HG03135 (cell line): ENCODE measurements at regions not wholly inside any gene's neighbourhood (a gene's known extent, or its start where the extent isn't known, plus 50 kb on each side); places are given as distances from the start of the nearest gene placed in this dataset.
"Not testable (repeated sequence)": the region's sequence is repeated elsewhere in the genome, so short reads cannot be mapped to it uniquely, and the experiment has no call there.

Source experiments
- ATAC-seq: cut with Tn5 transposase; IDR thresholded peaks from one replicate; pipeline ENCODE4 v1.9.1; 2021; ENCODE audit warnings: mild to moderate bottlenecking, moderate library complexity; ENCODE audit not compliant: unreplicated experiment

DNA sequence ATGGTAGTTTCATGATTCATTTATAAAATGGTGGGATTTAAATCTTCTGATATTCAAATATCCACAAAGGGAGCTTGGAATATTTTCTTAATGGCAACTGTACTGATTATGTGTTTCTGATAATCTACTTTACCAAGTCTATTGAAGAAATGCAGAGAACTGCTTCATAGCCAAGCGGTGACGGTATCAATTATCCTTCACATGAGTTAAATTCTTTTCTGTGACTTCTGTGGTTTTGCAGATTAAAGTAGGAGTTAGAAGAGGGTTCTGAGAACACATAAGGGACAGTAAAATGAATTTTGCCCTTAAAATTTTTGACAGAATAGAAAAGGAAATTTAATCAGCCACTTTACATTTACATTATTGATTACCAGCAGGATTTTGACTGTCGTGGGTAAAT lies 563.2 kb downstream of the GBE1 start:
- no peak for ATAC-seq

DNA sequence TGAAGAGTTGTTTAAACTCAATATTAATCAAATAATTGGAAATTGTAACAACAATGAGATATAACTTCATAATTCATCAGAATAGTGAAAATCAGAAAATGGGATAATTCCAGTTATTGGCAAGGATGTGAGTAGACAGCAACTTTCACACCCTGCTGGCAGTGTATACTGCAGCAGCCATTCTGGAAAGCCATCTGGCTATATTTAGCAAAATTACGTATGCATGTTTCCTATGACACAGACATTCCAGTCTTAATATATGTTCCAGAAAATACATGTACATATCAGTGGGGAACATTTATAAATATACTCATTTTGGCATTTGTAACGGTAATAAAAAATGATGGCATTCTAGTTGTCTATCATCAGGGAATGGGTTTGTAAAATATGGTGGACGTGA lies 564.1 kb downstream of the GBE1 start:
- no peak for ATAC-seq

GRCh38 chr3:81195478-81195877 lies 566.0 kb downstream of the GBE1 start:
- no peak for ATAC-seq

DNA sequence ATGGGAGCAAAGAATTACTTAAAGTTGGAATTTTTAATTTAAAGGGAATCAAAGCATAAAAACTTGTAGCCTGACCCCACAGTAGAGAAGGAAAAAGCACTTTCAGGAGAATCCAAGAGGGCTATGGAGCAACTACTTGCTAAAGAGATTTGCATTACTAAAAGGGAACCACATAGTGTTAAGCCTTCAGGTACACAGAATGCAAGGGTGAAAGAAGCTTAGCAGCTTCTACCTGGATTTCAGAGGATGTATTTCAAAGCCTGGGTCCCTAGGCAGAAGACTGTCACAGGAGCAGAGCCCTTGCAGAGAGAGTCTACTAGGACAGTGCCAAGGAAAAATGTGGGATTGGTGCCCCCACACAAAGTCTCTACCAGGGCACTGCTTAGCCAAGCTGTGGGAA lies 575.0 kb downstream of the GBE1 start:
- no peak for ATAC-seq

DNA sequence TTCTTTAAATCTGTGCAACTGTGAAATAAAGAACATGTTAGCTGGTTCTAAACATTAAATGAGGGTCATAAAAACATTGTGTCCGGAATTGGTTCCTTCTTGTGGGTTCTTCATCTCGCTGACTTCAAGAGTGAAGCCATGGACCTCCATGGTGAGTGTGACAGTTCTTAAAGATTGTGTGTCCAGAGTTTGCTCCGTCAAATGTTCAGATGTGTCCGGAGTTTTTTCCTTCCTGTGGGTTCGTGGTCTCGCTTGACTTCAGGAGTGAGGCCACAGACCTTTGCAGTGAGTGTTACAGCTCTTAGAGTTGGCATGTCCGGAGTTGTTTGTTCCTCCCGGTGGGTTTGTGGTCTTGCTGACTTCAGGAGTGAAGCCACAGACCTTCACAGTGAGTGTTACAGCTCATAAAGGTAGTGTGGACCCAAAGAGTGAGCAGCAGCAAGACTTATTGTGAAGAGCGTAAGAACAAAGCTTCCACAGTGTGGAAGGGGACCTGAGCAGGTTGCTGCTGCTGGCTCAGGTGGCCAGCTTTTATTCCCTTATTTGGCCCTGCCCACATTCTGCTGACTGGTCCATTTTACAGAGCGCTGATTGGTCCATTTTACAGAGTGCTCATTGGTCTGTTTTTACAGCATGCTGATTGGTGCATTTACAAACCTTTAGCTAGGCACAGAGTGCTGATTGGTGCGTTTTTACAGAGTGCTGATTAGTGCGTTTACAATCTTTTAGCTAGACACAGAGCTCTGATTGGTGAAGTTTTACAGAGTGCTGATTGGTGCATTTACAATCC lies 579.2 kb downstream of the GBE1 start:
- not testable (repeated sequence) for ATAC-seq

DNA sequence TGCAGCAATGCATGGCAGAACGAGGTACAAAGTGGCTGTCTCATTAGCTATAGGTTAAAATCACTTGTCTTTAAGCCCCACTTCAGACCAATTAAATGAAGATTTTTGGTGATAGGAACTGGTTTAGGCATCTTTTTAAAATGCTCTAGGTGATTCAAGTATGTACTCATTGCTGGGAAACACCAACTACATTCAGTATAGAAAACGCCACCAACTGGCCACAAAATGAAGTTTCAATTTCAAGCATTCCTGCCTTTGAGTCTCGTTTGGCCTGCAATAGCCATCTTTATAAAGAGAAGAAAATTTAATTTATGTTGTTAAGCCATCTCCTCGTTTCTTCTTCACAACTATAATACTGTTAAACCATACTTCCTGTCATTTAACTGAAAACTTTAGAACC lies 587.9 kb downstream of the GBE1 start:
- ATAC-seq = no peak

- ATAC-seq = no peak
These were observed 591.1 kb downstream of the GBE1 start for GRCh38 chr3:81170298-81170697.

GRCh38 chr3:81164806-81165205 lies 596.6 kb downstream of the GBE1 start:
- no peak for ATAC-seq

DNA sequence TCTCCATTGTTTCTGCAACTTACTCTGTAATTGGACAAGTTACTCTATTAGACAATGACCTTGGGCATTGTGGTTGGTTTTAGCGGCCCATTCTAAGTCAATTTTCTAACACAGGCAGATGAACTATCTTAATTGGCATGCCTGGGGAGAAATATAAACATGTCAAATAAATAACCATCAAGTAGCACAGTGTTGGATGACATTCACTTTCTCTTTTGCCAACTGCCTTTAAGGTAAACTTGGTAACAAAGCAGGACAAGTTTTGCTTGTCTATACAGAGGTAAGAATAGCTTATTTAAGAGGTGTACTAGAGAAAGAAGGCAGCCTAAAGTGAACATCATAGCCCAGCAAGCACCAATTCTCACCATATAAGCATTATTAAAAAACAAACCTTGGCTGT lies 599.6 kb downstream of the GBE1 start:
- ATAC-seq = no peak

- ATAC-seq = no peak
These were observed 600.3 kb downstream of the GBE1 start for GRCh38 chr3:81161100-81161499.

DNA sequence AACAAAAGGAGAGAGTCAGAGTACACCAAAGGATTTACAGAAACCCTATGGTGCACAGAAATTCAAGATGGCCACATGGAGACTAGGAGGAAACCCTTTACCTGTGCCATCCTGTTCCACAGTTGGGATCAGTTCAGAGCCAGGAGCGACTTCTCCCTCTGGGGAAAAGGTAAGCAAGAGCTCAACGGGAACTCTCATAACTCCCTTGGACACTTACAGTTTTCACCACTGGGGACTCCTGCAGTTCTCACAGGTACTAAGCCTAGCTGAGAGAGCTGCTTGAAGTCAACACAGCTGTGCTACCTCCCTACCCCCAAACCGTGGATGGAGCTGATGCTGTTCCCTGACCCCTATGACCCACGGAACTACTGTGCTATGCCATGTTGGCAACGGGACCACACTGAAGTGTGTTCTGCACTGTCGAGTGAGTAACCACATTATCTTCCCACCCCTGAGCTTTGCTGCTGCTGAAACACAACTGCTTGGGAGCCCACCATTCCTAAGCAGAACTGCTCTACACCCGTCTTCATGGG lies 606.8 kb downstream of the GBE1 start:
- no peak for ATAC-seq

DNA sequence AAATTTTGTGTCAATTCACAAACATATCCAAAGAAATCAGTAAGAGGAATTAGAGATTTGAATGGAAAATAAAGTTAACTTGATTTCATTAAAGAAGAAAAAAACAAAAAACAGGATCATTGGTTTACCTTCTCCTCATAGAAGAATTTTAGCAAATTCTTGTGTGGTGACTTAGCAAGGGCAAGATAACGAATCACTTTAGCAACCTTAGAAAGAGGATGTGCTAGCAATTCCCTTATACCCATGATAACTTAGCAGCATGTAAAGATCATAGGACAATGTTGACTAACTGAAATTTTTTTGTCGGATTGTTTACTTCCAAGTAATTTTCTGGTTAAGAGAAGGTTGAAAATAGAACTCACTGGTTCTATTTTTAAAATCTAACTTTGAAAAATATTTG lies 609.3 kb downstream of the GBE1 start:
- ATAC-seq = no peak

DNA sequence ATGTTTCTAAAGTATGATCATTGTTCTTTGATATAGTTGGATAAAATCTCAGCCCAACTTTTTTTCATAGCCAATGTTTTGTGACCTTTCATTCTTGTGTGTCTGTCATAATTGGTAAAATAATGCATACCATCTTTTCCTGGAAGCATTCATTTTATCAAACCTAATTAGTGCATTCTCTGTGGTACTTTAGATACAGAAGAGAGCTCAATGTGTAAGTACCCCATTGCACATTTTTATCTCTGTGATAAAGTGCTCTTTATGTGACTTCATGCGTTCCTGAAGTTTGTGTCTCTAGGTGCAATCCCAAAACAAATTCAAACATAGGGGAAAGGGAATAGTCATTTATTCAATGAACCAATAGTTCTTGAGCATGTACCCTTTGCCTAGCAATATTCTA lies 628.5 kb downstream of the GBE1 start:
- ATAC-seq = no peak

GRCh38 chr3:81105789-81106488 lies 655.5 kb downstream of the GBE1 start:
- ATAC-seq = no peak

- ATAC-seq = no peak
These were observed 656.2 kb downstream of the GBE1 start for GRCh38 chr3:81105206-81105605.

DNA sequence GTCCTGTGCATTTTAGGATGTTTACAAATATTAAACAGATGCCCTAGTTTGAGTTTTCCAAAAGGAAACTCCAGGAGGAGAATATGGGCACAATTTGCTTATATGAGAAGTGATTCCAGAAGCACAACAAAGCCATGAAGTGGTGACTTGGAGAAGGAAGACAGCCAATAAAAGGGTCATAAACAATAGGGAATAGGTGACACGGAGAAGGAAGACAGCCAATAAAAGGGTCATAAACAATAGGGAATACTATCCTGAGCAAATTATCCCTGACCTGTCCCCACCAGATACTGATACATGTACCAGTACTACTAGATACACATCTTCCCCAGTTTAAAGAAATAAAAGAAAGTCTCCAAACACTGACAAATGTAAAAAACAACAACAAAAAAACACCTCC lies 663.6 kb downstream of the GBE1 start:
- no peak for ATAC-seq

- ATAC-seq = no peak
These were observed 665.5 kb downstream of the GBE1 start for GRCh38 chr3:81095956-81096355.

DNA sequence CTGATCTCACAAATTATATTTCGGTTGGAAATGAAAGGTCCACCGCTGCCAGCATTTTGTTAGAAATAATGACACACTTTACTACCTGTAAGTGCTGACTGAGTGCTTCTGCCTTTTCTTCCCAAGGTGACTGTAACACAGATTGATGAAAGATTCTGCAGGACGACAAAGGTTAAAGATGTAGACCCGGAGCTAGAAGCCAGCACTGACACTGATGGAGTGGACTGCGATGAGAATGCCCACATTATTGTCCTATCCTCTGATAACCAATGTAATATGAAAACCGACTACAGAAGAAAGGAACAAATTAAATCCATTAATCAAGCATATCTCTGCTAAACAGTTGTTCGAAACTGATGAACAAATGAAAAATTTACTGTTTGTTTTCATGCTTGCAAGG lies 666.5 kb downstream of the GBE1 start:
- ATAC-seq = no peak

GRCh38 chr3:81087607-81088006 lies 673.8 kb downstream of the GBE1 start:
- ATAC-seq = no peak

- no peak for ATAC-seq
These were observed 675.1 kb downstream of the GBE1 start for GRCh38 chr3:81086348-81086747.

DNA sequence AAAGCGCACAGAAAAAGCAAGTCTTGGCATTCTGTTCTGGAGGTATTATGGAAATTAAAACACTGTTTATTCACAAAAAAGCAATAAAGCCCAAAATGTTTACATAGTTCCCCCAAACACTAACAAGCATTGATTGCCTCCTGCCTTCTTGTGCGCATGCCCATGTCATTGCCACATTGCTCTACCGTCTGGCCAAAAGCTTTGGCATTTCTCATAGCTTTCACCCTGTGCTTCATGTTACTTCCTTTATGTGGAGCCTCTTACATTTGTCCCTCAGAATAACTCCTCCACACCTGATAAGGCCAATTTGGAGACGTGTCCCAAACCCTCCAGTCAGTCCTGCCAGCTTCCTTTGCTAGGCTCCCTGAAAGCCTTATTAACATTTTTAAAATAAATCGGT lies 680.8 kb downstream of the GBE1 start:
- no peak for ATAC-seq

- no peak for ATAC-seq
These were observed 688.9 kb downstream of the GBE1 start for GRCh38 chr3:81072591-81072990.
